SH-SY5Y (cell line): ENCODE measurements at regions not wholly inside any gene's neighbourhood (a gene's known extent, or its start where the extent isn't known, plus 50 kb on each side); places are given as distances from the start of the nearest gene placed in this dataset.

Experiments used
- GATA2 ChIP-seq: IDR thresholded peaks from 2 replicates; pipeline ENCODE4 v1.6.1; 2011; ENCODE audit warnings: mild to moderate bottlenecking, low read depth, low read length
- GATA3 ChIP-seq: IDR thresholded peaks from 2 replicates; pipeline ENCODE4 v1.6.1; 2011; ENCODE audit warnings: low read depth, mild to moderate bottlenecking, low read length, moderate library complexity

GRCh38 chr6:78132671-78133410 lies 480.0 kb downstream of the MEI4 start:
- TF ChIP-seq GATA2 (no peak), GATA3 (no peak)
